K562 (cell line): ENCODE measurements at regions not wholly inside any gene's neighbourhood (a gene's known extent, or its start where the extent isn't known, plus 50 kb on each side); places are given as distances from the start of the nearest gene placed in this dataset.

Experiments
- ATAC-seq: fragments of 200-7000 bp; cut with Tn5 transposase; 3 replicates; pipeline ENCODE4 v1.9.1; 2020; ENCODE audit warnings: moderate library complexity
- BruUV-seq: library from RNA; stranded (reverse); fragments of 400-500 nt; replicated peaks from 2 replicates; lab custom pipeline; 2021; lab: Mats Ljungman, UMichigan
- CTCF ChIA-PET: fragments of 300-600 bp; formaldehyde crosslinking; extraction: SDS; loops from one replicate; lab custom pipeline; 2021; ENCODE audit warnings: low intra/inter-chr PET ratio; lab: Yijun Ruan, JAX
- POLR2A ChIA-PET: fragments of 300-600, 350-650 bp; sonication (Branson Sonifier 250); formaldehyde crosslinking; extraction: SDS; loops from one replicate; lab custom pipeline; 2021; ENCODE audit warnings: antibody characterized with exemption, inconsistent platforms; lab: Yijun Ruan, JAX
- DNase-seq, 4 experiments: peaks; one replicate each; pipeline versions ENCODE4 v3.0.0 to v3.0.0-alpha.2; 2011 to 2018; ENCODE audit warnings: low spot score in 3 of 4, mixed read lengths in 3 of 4; ENCODE audit errors: extremely low read depth in 1 of 4
- FAIRE-seq: peaks from 2 replicates; lab custom pipeline; 2011; peaks lifted over from hg19 to GRCh38; lab: Jason Lieb, UNC
- H2AFZ ChIP-seq: 2 replicates; pipeline ENCODE4 v1.6.0; 2011; ENCODE audit warnings: low read depth, low read length, control low read depth, inconsistent platforms
- H3K27ac ChIP-seq: fragments of 200-600 bp; 3 replicates; pipeline ENCODE4 v1.8.0; 2011; ENCODE audit warnings: low read depth, mild to moderate bottlenecking, control low read depth, inconsistent platforms, low read length, moderate library complexity, mixed read lengths; ENCODE audit errors: extremely low read depth
- H3K27me3 ChIP-seq, 2 experiments: fragments of 300-600 bp in 1 of 2; 2 replicates in 1 of 2; 3 replicates in 1 of 2; pipeline versions ENCODE4 v1.6.0 to v1.8.0; 2011; ENCODE audit warnings: inconsistent platforms in 2 of 2, low read length in 2 of 2, mild to moderate bottlenecking in 1 of 2, mixed read lengths in 1 of 2, moderate library complexity in 1 of 2; ENCODE audit not compliant: control insufficient read depth in 2 of 2, insufficient read depth in 2 of 2
- H3K36me3 ChIP-seq: fragments of 300-600 bp; 3 replicates; pipeline ENCODE4 v1.8.0; 2011; ENCODE audit warnings: mild to moderate bottlenecking, low read length, inconsistent platforms; ENCODE audit not compliant: control insufficient read depth, insufficient read depth
- H3K4me1 ChIP-seq, 2 experiments: fragments of 200-600 bp in 1 of 2; replicated peaks in 1 of 2; 2 replicates in 1 of 2; 3 replicates in 1 of 2; pipeline versions ENCODE4 v1.5.1 to v1.8.0; 2011; ENCODE audit warnings: inconsistent platforms in 2 of 2, low read length in 2 of 2, mild to moderate bottlenecking in 1 of 2, mixed read lengths in 1 of 2, moderate library complexity in 1 of 2; ENCODE audit not compliant: control insufficient read depth in 2 of 2, insufficient read depth in 2 of 2
- H3K4me2 ChIP-seq: 2 replicates; pipeline ENCODE4 v1.6.1; 2011; ENCODE audit warnings: low read length, control low read depth, inconsistent platforms, mixed read lengths; ENCODE audit not compliant: insufficient read depth
- H3K4me3 ChIP-seq: fragments of 200-600 bp; sonication (generic), shearing (Covaris generic); 2 replicates; pipeline ENCODE4 v1.5.1; 2016; ENCODE audit warnings: control low read depth, inconsistent platforms
- H3K79me2 ChIP-seq: fragments of 200-600 bp; 3 replicates; pipeline ENCODE4 v1.8.0; 2011; ENCODE audit warnings: low read length, inconsistent platforms; ENCODE audit not compliant: control insufficient read depth, insufficient read depth
- H3K9ac ChIP-seq, 2 experiments: 2 replicates each; pipeline versions ENCODE4 v1.6.0 to v1.6.1; 2011; ENCODE audit warnings: low read depth in 2 of 2, low read length in 2 of 2, control low read depth in 1 of 2, inconsistent platforms in 1 of 2, mild to moderate bottlenecking in 1 of 2, mixed read lengths in 1 of 2; ENCODE audit not compliant: insufficient read depth in 1 of 2
- H3K9me1 ChIP-seq: one replicate; pipeline ENCODE4 v1.6.0; 2011; ENCODE audit warnings: inconsistent platforms, mild to moderate bottlenecking, low read length, moderate library complexity; ENCODE audit not compliant: control insufficient read depth, insufficient read depth
- H3K9me3 ChIP-seq: replicated peaks from 2 replicates; pipeline ENCODE4 v1.5.1; 2011; ENCODE audit warnings: low read depth, low read length, inconsistent platforms; ENCODE audit not compliant: control insufficient read depth, insufficient read depth
- H4K20me1 ChIP-seq: replicated peaks from 2 replicates; pipeline ENCODE4 v1.6.1; 2011; ENCODE audit warnings: low read length, inconsistent platforms, mixed read lengths; ENCODE audit not compliant: control insufficient read depth, insufficient read depth
- ESRRA ChIP-seq: fragments of 450-650 bp; IDR thresholded peaks from 2 replicates; pipeline ENCODE4 v1.6.1; 2014; ENCODE audit warnings: low read depth, mild to moderate bottlenecking, moderate library complexity, borderline replicate concordance
- MAX ChIP-seq: sonication (generic); formaldehyde crosslinking; IDR thresholded peaks from 2 replicates; pipeline ENCODE4 v1.9.0; 2022; ENCODE audit warnings: mild to moderate bottlenecking, missing genetic modification reagents
- MIER1 ChIP-seq: fragments of 450-650 bp; IDR thresholded peaks from 2 replicates; pipeline ENCODE4 v1.6.1; 2016; ENCODE audit warnings: antibody characterized with exemption, mild to moderate bottlenecking, low read depth
- MYNN ChIP-seq, 2 experiments: sonication (generic); formaldehyde crosslinking in 1 of 2; IDR thresholded peaks; 2 replicates each; pipeline versions ENCODE4 v1.5.0 to v1.6.1; 2016 to 2020; ENCODE audit warnings: antibody characterized with exemption in 1 of 2, missing genetic modification reagents in 1 of 2
- NFRKB ChIP-seq: fragments of 450-650 bp; IDR thresholded peaks from 2 replicates; pipeline ENCODE4 v1.6.1; 2016; ENCODE audit warnings: low read depth
- PHF21A ChIP-seq: fragments of 450-650 bp; IDR thresholded peaks from 2 replicates; pipeline ENCODE4 v1.6.1; 2017; ENCODE audit warnings: low read depth, borderline replicate concordance
- SOX6 ChIP-seq: fragments of 450-650 bp; IDR thresholded peaks from 2 replicates; pipeline ENCODE4 v1.6.1; 2014; ENCODE audit warnings: mild to moderate bottlenecking
- TCF3 ChIP-seq: sonication (generic); formaldehyde crosslinking; IDR thresholded peaks from 2 replicates; pipeline ENCODE4 v1.4.0; 2020; ENCODE audit warnings: mild to moderate bottlenecking, missing genetic modification reagents
- TEAD4 ChIP-seq, 2 experiments: sonication (generic) in 1 of 2; formaldehyde crosslinking in 1 of 2; IDR thresholded peaks; 2 replicates each; pipeline versions ENCODE4 v1.6.1 to v1.8.0; 2012 to 2022; ENCODE audit warnings: borderline replicate concordance in 1 of 2, inconsistent platforms in 1 of 2, low read length in 1 of 2, mild to moderate bottlenecking in 1 of 2, missing genetic modification reagents in 1 of 2
- ZMIZ1 ChIP-seq, 2 experiments: fragments of 150-350 bp in 1 of 2; IDR thresholded peaks; 2 replicates each; pipeline ENCODE4 v1.6.1; 2012 to 2016; ENCODE audit warnings: low read depth in 2 of 2, low read length in 2 of 2, mild to moderate bottlenecking in 1 of 2, moderate library complexity in 1 of 2
- ZNF184 ChIP-seq: sonication (generic); formaldehyde crosslinking; IDR thresholded peaks from 2 replicates; pipeline ENCODE4 v1.5.0; 2020; ENCODE audit warnings: missing genetic modification reagents
- WGBS: fragments of 100-300 bp; shearing (Covaris generic); methylation state at CpG from one replicate; pipeline ENCODE4 v1.1.6; 2016; ENCODE audit warnings: low coverage, mixed read lengths; ENCODE audit not compliant: insufficient coverage; ENCODE audit errors: missing lambda C conversion rate; 5-methylcytosine and 5-hydroxymethylcytosine counted together
- in situ Hi-C: fragments of 300-500 bp; cut with MboI; formaldehyde crosslinking; loops from 4 replicates; pipeline ENCODE4 v1.15.0; 2018; ENCODE audit warnings: inconsistent platforms, mixed read lengths
- intact Hi-C: fragments of 100-400 bp; cut with micrococcal nuclease; formaldehyde crosslinking; loops from 2 replicates; pipeline ENCODE4 v1.14.2; 2022
- TF ChIP-seq, protein P1 (sequence below): fragments of 250-450 bp; sonication (Bioruptor Pico); IDR thresholded peaks from 2 replicates; pipeline ENCODE4 v1.5.0; 2021; ENCODE audit warnings: mild to moderate bottlenecking, moderate library complexity
- TF ChIP-seq, protein P2 (sequence below): fragments of 200-400 bp; formaldehyde crosslinking; IDR thresholded peaks from 2 replicates; pipeline ENCODE4 v1.6.1; 2017; ENCODE audit warnings: mild to moderate bottlenecking, low read depth, low read length, moderate library complexity

GRCh38 chr11:114820621-114821020, 142.3 kb downstream of the NXPE2 start:
- Histone ChIP-seq H3K79me2 (no peaks in the 10 kb centered on the region), H3K9me3 (no peaks in the 10 kb centered on the region), H3K4me3 (no peak overlapping the region), H3K9ac (no peak overlapping the region), H3K27me3 (no peaks in the 10 kb centered on the region; a peak in 1 of 5 replicates), H3K9me1 (peaks cover 4% of the 10 kb centered on the region), H4K20me1 (no peaks in the 10 kb centered on the region), H3K36me3 (no peaks in the 10 kb centered on the region), H3K4me1 (no peaks in the 10 kb centered on the region; a peak in 2 of 5 replicates), H2AFZ (no peak overlapping the region), H3K4me2 (no peak overlapping the region), H3K27ac (no peak overlapping the region)
- in situ Hi-C loops, result no loop called here
- FAIRE-seq (no peak), DNase-seq (peak; percentile 17 to 27 (median 24)), ATAC-seq (peak; percentile 38; the same call in 1 of the 3 replicates)
- intact Hi-C loops, result no loop called here
- POLR2A ChIA-PET, result interaction anchor here (0.6 kb wide), 1 partner anchor 195 kb away, joined by 3 read pairs; no protein-coding TSS in a partner anchor
- TF ChIP-seq MYNN (IDR thresholded peaks at IDR 0.05) (no peak), MYNN (CRISPR knock-in tag; IDR thresholded peaks at IDR 0.05) (no peak), MIER1 (no peak), NFRKB (no peak), ZNF184 (no peak), PHF21A (no peak), TEAD4 (IDR thresholded peaks at IDR 0.05; ENCODE audit: low read length) (peak; percentile 36; the same call in 1 of the 2 replicates), TEAD4 (CRISPR knock-in tag; IDR thresholded peaks at IDR 0.05; ENCODE audit: borderline replicate concordance) (no peak), ESRRA (no peak), SOX6 (no peak), TCF3 (CRISPR knock-in tag) (peak; percentile 24; the same call in 1 of the 2 replicates), ZMIZ1 (IDR thresholded peaks at IDR 0.05; ENCODE audit: low read depth in 2 of 2, low read length in 2 of 2) (no peak), MAX (no peak)
- TF ChIP-seq, protein P1, sequence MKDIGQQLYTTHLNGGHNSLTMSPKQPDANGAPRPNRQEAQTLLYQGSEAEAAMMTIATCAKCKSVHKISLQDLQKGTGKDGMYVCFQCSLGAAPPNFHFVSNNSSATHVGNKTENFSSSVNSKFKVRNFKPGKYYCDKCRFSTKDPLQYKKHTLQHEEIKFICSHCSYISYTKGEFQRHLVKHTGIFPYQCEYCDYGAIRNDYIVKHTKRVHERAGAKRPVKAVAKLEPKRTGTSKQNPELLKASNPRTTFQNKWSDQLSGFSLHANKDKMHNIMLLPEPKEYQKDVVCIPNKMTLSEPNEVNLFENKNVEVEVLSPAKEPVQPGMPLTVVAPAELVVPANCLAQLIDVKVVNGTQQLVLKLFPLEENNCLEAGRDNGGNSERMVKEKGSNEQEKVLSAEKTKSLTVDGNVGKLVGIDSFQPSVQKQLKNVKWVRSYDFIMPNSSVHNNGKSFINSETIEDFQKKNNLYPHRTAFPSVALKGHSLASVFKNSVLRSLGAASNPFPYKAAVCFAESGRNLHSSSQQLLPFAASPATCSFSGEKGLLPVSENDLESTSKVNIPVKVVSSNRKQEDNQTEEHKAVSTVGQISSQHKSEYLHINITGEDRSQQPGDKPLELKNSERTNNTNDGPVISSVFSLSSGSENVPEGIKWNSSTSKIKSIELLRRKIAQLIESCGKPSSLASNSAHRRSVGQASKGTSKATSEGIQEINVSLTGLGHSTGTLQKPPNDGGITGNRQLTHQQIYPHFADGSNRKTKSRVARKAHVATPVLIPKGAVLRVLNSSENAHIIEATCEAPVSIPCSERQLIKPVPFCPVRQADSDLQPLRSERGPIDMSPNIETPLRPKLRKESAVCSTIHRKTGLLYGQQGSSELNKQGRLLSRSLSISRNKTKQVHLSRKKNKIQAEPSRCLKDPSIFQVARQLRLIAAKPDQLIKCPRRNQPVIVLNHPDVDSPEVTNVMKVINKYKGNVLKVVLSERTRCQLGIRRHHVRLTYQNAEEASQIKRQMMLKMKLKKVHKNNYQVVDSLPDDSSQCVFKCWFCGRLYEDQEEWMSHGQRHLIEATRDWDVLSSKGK, result no peak
- TF ChIP-seq, protein P2, sequence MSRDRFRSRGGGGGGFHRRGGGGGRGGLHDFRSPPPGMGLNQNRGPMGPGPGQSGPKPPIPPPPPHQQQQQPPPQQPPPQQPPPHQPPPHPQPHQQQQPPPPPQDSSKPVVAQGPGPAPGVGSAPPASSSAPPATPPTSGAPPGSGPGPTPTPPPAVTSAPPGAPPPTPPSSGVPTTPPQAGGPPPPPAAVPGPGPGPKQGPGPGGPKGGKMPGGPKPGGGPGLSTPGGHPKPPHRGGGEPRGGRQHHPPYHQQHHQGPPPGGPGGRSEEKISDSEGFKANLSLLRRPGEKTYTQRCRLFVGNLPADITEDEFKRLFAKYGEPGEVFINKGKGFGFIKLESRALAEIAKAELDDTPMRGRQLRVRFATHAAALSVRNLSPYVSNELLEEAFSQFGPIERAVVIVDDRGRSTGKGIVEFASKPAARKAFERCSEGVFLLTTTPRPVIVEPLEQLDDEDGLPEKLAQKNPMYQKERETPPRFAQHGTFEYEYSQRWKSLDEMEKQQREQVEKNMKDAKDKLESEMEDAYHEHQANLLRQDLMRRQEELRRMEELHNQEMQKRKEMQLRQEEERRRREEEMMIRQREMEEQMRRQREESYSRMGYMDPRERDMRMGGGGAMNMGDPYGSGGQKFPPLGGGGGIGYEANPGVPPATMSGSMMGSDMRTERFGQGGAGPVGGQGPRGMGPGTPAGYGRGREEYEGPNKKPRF, result no peak
- no TSS peak for BruUV-seq
- WGBS, result 0% methylated on average over 5 of the region's 5 CpGs
- CTCF ChIA-PET, result no interaction called here
